ENCODE measurements at regions not wholly inside any gene's neighbourhood (a gene's known extent, or its start where the extent isn't known, plus 50 kb on each side); places are given as distances from the start of the nearest gene placed in this dataset.

- Histone ChIP-seq H3K4me3 (ENCODE audit: low read depth, low read length) (no peak overlapping the region), H3K27me3 (ENCODE audit: insufficient read depth, low read depth, severe bottlenecking) (no peaks in the 10 kb centered on the region), H3K36me3 (no peaks in the 10 kb centered on the region), H3K9me3 (ENCODE audit: severe bottlenecking) (no peaks in the 10 kb centered on the region), H3K27ac (no peak overlapping the region)
- TF ChIP-seq, protein P1, sequence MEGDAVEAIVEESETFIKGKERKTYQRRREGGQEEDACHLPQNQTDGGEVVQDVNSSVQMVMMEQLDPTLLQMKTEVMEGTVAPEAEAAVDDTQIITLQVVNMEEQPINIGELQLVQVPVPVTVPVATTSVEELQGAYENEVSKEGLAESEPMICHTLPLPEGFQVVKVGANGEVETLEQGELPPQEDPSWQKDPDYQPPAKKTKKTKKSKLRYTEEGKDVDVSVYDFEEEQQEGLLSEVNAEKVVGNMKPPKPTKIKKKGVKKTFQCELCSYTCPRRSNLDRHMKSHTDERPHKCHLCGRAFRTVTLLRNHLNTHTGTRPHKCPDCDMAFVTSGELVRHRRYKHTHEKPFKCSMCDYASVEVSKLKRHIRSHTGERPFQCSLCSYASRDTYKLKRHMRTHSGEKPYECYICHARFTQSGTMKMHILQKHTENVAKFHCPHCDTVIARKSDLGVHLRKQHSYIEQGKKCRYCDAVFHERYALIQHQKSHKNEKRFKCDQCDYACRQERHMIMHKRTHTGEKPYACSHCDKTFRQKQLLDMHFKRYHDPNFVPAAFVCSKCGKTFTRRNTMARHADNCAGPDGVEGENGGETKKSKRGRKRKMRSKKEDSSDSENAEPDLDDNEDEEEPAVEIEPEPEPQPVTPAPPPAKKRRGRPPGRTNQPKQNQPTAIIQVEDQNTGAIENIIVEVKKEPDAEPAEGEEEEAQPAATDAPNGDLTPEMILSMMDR (IDR thresholded peaks at IDR 0.05; ENCODE audit: low read depth, low read length) = no peak
- no peak for DNase-seq
These were observed 368.4 kb downstream of the ARL4A start for GRCh38 chr7:13055732-13056368.

GRCh38 chr7:13057462-13058200 is 370.2 kb downstream of the ARL4A start:
- H3K36me3 ChIP-seq = no peaks in the 10 kb centered on the region
- H3K27ac ChIP-seq = no peak overlapping the region
- no peaks in the 10 kb centered on the region for H3K9me3 ChIP-seq (ENCODE audit: severe bottlenecking)
- H3K27me3 ChIP-seq (ENCODE audit: insufficient read depth, low read depth, severe bottlenecking) = no peaks in the 10 kb centered on the region
- H3K4me3 ChIP-seq (ENCODE audit: low read depth, low read length) = no peak overlapping the region
- no peak for DNase-seq
- TF ChIP-seq, protein P1 (IDR thresholded peaks at IDR 0.05; ENCODE audit: low read depth, low read length) = no peak

GRCh38 chr7:13060173-13060572 is 372.7 kb downstream of the ARL4A start:
- DNase-seq = no peak
- Histone ChIP-seq H3K9me3 (ENCODE audit: severe bottlenecking) (no peaks in the 10 kb centered on the region), H3K27me3 (ENCODE audit: insufficient read depth, low read depth, severe bottlenecking) (no peaks in the 10 kb centered on the region), H3K36me3 (no peaks in the 10 kb centered on the region), H3K4me3 (ENCODE audit: low read depth, low read length) (no peak overlapping the region), H3K27ac (no peak overlapping the region)
- TF ChIP-seq, protein P1 (IDR thresholded peaks at IDR 0.05; ENCODE audit: low read depth, low read length) = no peak

DNA sequence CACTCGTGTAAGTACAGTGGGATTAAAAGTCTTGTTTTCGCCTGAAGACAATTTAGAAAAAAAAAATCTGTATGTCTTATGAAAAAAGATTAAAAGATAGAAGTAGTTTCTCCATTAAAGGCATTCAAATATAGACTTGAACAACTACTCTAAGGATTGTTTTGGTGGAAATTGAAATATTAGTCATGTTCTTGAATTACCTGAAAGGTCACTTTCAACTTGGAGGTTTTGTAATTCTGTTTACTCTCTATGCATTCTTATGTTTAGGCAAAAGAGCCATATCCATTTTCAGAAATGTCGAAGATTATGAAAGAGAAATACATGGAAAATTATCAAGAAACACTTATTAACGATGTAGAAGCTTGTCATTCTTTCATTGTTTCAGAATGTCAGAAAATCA is 373.7 kb downstream of the ARL4A start:
- DNase-seq = no peak
- Histone ChIP-seq H3K36me3 (no peaks in the 10 kb centered on the region), H3K27ac (no peak overlapping the region), H3K4me3 (ENCODE audit: low read depth, low read length) (no peak overlapping the region), H3K27me3 (ENCODE audit: insufficient read depth, low read depth, severe bottlenecking) (no peaks in the 10 kb centered on the region), H3K9me3 (ENCODE audit: severe bottlenecking) (no peaks in the 10 kb centered on the region)
- TF ChIP-seq, protein P1 (IDR thresholded peaks at IDR 0.05; ENCODE audit: low read depth, low read length) = no peak

DNA sequence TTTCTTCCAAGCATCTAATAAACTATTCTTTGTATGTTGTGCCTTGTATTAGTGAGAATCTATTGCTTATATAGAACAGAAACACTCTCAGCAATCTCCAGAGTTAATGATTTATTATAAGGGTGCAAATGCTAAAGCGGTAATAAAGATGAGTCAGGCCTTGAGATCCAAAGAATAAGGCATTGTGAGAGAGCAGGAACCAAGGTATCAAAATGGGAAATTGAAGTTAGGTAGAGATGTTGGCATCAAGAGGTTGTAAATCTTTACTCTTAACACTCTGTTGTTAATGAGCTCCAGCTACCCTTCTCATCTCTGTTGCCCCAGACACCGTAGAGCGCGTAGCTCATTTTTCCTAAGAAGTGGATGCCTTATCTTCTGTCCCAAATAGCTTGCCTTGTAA is 375.2 kb downstream of the ARL4A start:
- Histone ChIP-seq H3K9me3 (ENCODE audit: severe bottlenecking) (no peaks in the 10 kb centered on the region), H3K27me3 (ENCODE audit: insufficient read depth, low read depth, severe bottlenecking) (no peaks in the 10 kb centered on the region), H3K27ac (no peak overlapping the region), H3K36me3 (no peaks in the 10 kb centered on the region), H3K4me3 (ENCODE audit: low read depth, low read length) (no peak overlapping the region)
- TF ChIP-seq, protein P1 (IDR thresholded peaks at IDR 0.05; ENCODE audit: low read depth, low read length) = no peak
- no peak for DNase-seq

Data from WERI-Rb-1 (cell line).